Activated CD4-positive, alpha-beta memory T cell treated with anti-CD3 and anti-CD28 coated beads for 36 hours (primary cell): ENCODE measurements at regions not wholly inside any gene's neighbourhood (a gene's known extent, or its start where the extent isn't known, plus 50 kb on each side); places are given as distances from the start of the nearest gene placed in this dataset.
"Not testable (repeated sequence)": the region's sequence is repeated elsewhere in the genome, so short reads cannot be mapped to it uniquely, and the experiment has no call there.

Source experiments
- CTCF ChIA-PET: fragments of 350-600 bp; sonication (Branson Sonifier 250); formaldehyde crosslinking; loops from one replicate; lab custom pipeline; 2021; ENCODE audit warnings: antibody characterized with exemption, inconsistent platforms; lab: Charles Lee
- POLR2A ChIA-PET: fragments of 350-600 bp; sonication (Branson Sonifier 250); formaldehyde crosslinking; loops from one replicate; lab custom pipeline; 2021; ENCODE audit warnings: antibody characterized with exemption; lab: Charles Lee
- DNase-seq: peaks from one replicate; pipeline ENCODE4 v3.0.0-alpha.2; 2020
- H3K27ac Mint-ChIP-seq: one replicate; pipeline ENCODE4 v1.8.0; 2021; ENCODE audit warnings: mixed read lengths
- H3K27me3 Mint-ChIP-seq: one replicate; pipeline ENCODE4 v1.8.0; 2021; ENCODE audit warnings: mixed read lengths
- H3K36me3 Mint-ChIP-seq: one replicate; pipeline ENCODE4 v1.8.0; 2021; ENCODE audit warnings: mixed read lengths
- H3K4me1 Mint-ChIP-seq: one replicate; pipeline ENCODE4 v1.8.0; 2021; ENCODE audit warnings: low read depth, mixed read lengths
- H3K4me3 Mint-ChIP-seq: one replicate; pipeline ENCODE4 v1.8.0; 2021; ENCODE audit warnings: mild to moderate bottlenecking, mixed read lengths
- H3K9me3 Mint-ChIP-seq: one replicate; pipeline ENCODE4 v1.8.0; 2021; ENCODE audit warnings: mixed read lengths
- intact Hi-C: fragments of 100-400 bp; cut with micrococcal nuclease; formaldehyde crosslinking; loops from one replicate; pipeline ENCODE4 v1.15.1; 2023

DNA sequence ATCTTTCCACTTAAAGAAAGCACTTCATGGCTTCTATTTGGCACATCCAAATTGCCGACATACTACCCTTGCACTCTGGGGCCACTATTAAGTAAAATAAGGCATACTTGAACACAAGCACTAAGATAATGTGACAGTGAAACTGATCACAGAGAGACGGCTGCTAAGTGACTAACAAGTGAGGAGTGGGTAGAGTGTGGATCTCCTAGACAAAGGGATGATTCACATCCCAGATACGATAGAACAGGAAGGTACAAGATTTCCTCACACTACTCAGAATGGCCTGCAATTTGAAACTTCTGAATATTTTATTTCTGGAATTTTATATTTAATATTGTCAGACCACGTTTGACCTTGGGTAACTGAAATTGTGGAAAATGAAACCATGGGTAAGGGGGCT, 1721.8 kb upstream of the SPRY2 start:
- H3K27me3 Mint-ChIP-seq = no peaks in the 10 kb centered on the region

DNA sequence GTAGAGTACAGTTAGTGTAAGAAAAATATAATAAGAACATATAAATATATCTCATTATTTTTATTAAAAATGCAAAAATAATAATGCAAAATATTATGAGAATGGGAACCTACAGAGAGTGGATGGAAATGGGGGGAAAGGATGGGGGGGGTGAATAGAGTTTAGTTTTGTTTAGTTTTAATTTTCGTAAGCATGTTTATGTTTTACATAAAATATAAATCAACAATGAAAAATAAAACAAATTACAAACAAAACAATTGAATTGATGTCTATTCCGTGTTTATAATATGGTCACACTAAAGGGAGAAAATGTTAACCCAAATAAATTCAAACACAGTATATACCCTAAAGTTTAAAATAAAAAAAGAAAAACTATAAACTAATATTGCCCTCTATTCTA, 1717.4 kb upstream of the SPRY2 start:
- CTCF ChIA-PET = no interaction called here
- no peak overlapping the region for H3K27ac Mint-ChIP-seq
- POLR2A ChIA-PET = no interaction called here
- intact Hi-C loops = no loop called here
- no peak overlapping the region for H3K4me3 Mint-ChIP-seq
- peaks cover 4% of the 10 kb centered on the region for H3K9me3 Mint-ChIP-seq
- H3K27me3 Mint-ChIP-seq = no peaks in the 10 kb centered on the region
- no peaks in the 10 kb centered on the region for H3K4me1 Mint-ChIP-seq
- H3K36me3 Mint-ChIP-seq = no peaks in the 10 kb centered on the region
- no peak for DNase-seq

More for the DNA sequence above, 1721.8 kb upstream of the SPRY2 start:
- POLR2A ChIA-PET = no interaction called here
- intact Hi-C loops = no loop called here
- H3K36me3 Mint-ChIP-seq = no peaks in the 10 kb centered on the region
- CTCF ChIA-PET = no interaction called here
- DNase-seq = no peak
- peaks cover 10% of the 10 kb centered on the region for H3K9me3 Mint-ChIP-seq
- H3K27ac Mint-ChIP-seq = no peak overlapping the region
- H3K4me3 Mint-ChIP-seq = no peak overlapping the region
- H3K4me1 Mint-ChIP-seq = no peaks in the 10 kb centered on the region

DNA sequence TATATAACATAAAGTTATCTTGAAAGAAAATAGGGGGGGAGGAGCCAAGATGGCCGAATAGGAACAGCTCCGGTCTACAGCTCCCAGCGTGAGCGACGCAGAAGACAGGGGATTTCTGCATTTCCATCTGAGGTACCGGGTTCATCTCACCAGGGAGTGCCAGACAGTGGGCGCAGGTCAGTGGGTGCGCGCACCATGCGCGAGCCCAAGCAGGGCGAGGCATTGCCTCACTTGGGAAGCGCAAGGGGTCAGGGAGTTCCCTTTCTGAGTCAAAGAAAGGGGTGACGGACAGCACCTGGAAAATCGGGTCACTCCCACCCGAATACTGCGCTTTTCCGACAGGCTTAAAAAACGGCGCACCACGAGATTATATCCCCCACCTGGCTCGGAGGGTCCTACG, 1704.4 kb upstream of the SPRY2 start:
- H3K27me3 Mint-ChIP-seq, intact Hi-C loops, H3K4me1 Mint-ChIP-seq, H3K4me3 Mint-ChIP-seq, H3K9me3 Mint-ChIP-seq, CTCF ChIA-PET, H3K36me3 Mint-ChIP-seq, POLR2A ChIA-PET, DNase-seq, H3K27ac Mint-ChIP-seq: not testable (repeated sequence)

DNA sequence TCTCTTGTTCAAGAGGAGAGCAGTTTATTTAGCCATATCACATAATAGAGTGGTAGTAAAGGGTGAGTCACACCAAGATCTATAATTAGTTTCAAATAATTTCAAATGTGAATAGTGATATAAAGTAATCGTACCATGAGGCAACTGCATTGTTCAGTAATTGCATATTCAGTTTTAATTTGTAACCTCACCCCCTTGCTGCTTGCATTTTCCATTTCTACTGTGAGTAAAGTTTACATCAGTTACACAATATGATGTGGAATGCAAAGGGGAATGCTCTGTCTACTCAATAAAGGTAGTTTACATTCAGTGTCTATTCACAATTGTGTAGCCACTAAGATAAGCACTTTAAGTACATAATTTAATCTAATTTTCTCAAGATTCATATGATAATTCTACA, 1695.7 kb upstream of the SPRY2 start:
- no peak overlapping the region for H3K4me3 Mint-ChIP-seq
- CTCF ChIA-PET = no interaction called here
- intact Hi-C loops = no loop called here

DNA sequence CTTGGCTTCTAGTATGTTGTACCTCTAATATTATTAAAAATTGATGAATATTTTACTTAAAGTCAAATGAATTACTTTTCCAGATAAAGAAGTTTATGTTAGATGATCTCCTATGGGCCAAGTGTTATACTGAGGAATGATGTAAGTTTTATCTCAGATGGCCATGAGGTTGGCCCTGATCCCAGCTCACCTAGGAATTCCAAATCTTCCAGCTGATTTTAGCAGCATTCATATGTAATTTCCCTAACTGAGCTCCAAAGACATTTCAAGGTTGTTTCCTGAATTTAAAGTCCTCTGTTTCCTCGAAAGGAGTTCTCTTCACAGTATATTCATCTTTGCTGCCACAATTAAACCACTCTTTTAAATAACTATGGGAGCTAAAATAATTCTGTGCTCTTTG, 1670.4 kb upstream of the SPRY2 start:
- Mint-ChIP-seq H3K4me3 (no peak overlapping the region), H3K36me3 (no peaks in the 10 kb centered on the region), H3K9me3 (peaks cover 5% of the 10 kb centered on the region), H3K4me1 (no peaks in the 10 kb centered on the region), H3K27ac (no peak overlapping the region), H3K27me3 (no peaks in the 10 kb centered on the region)
- intact Hi-C loops = no loop called here
- CTCF ChIA-PET = no interaction called here
- POLR2A ChIA-PET = no interaction called here
- DNase-seq = no peak

More for the DNA sequence above, 1695.7 kb upstream of the SPRY2 start:
- no peak overlapping the region for H3K27ac Mint-ChIP-seq
- no peaks in the 10 kb centered on the region for H3K36me3 Mint-ChIP-seq
- no peaks in the 10 kb centered on the region for H3K27me3 Mint-ChIP-seq
- H3K4me1 Mint-ChIP-seq = no peaks in the 10 kb centered on the region
- H3K9me3 Mint-ChIP-seq = no peaks in the 10 kb centered on the region
- DNase-seq = no peak
- POLR2A ChIA-PET = no interaction called here

DNA sequence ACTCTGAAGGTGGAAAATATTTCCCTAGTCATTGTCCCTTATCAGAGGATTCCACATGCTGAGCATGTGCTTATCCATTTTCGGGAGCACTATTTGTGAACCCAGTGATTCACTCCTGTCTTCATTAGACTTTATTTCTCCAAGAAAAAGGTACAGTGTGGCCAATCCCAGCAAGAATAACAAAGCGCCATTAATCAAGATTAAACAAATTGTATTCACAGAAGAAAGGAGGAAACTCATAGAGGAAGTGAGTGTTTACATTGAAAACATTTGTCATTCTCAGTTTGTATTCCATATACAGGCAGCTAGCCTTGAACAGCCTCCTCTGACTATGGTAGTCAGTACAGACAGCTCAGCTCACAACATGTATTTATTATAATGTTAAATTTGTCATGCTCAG, 1669.9 kb upstream of the SPRY2 start:
- DNase-seq = no peak
- POLR2A ChIA-PET = no interaction called here
- CTCF ChIA-PET = no interaction called here
- Mint-ChIP-seq H3K36me3 (no peaks in the 10 kb centered on the region), H3K4me3 (no peak overlapping the region), H3K9me3 (peaks cover 6% of the 10 kb centered on the region), H3K4me1 (no peaks in the 10 kb centered on the region), H3K27ac (no peak overlapping the region), H3K27me3 (no peaks in the 10 kb centered on the region)
- intact Hi-C loops = no loop called here

DNA sequence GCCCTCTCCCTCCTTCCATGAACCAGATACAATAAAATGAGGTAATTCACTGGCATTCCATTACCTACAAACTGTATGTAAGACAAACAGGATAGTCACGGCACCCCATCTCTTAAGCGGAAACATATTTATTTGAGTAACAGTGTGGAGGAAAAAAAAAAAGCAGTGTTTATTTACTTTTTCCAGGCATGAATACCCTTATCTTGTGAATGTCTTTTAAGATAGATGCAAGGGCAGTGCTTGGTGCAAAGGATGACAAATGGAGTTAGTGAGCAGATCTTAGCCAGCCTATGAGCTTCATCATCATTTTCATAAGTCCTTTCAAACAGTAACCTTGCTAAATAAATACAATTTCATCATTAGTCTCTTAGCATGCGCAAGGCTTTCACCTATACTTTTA, 1661.8 kb upstream of the SPRY2 start:
- H3K9me3 Mint-ChIP-seq = peaks cover 10% of the 10 kb centered on the region
- no peaks in the 10 kb centered on the region for H3K4me1 Mint-ChIP-seq
- DNase-seq = no peak
- no peak overlapping the region for H3K27ac Mint-ChIP-seq
- no peak overlapping the region for H3K4me3 Mint-ChIP-seq
- POLR2A ChIA-PET = no interaction called here
- intact Hi-C loops = no loop called here
- no peaks in the 10 kb centered on the region for H3K27me3 Mint-ChIP-seq
- CTCF ChIA-PET = no interaction called here
- H3K36me3 Mint-ChIP-seq = no peaks in the 10 kb centered on the region

DNA sequence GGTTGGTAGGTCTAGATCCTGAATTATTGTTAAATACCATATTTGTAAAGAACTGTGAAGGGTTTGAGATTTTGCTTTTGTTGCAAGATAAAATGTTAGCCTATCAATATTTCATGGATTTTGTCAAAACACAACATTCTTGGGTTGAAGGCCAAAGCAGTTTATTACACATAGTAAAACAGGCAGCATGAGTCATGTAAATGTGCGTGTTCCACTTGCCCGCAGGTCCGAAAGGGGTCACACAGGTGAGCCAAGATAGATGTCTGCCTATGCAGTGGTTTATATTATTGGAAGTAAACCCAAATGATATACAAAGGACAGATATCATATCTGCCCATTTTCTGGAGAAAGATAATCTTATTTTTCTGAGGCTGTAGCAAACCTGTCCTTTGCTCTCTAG, 1654.4 kb upstream of the SPRY2 start:
- no peaks in the 10 kb centered on the region for H3K36me3 Mint-ChIP-seq
- H3K4me1 Mint-ChIP-seq = no peaks in the 10 kb centered on the region
- intact Hi-C loops = no loop called here
- peaks cover 2% of the 10 kb centered on the region for H3K9me3 Mint-ChIP-seq
- H3K4me3 Mint-ChIP-seq = no peak overlapping the region
- no peak for DNase-seq
- no peaks in the 10 kb centered on the region for H3K27me3 Mint-ChIP-seq
- POLR2A ChIA-PET = no interaction called here
- H3K27ac Mint-ChIP-seq = no peak overlapping the region
- CTCF ChIA-PET = interaction anchor here (0.5 kb wide), 1 partner anchor 373 kb away, joined by 3 read pairs; no protein-coding TSS in a partner anchor

DNA sequence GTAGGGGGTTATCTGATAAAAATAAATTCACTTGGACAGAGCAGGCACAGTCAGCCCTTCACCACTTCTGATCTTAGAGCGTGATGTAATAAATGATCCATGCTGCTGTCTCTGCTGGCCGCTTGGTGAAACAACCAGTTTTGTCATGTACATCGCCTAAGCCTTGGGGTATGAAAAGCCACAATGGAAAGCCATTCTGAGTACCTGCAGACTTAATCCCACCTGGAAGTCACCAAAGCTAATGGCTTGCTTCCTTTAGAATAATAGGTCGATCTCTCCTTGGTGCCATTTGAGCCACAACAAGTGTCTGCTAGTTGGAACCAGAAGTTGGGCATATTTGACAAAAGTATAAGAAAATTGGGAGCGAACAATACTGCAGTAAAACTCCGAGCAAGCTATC, 1649.7 kb upstream of the SPRY2 start:
- H3K9me3 Mint-ChIP-seq = peaks cover 6% of the 10 kb centered on the region
- no peak for DNase-seq
- CTCF ChIA-PET = no interaction called here
- POLR2A ChIA-PET = no interaction called here
- H3K4me3 Mint-ChIP-seq = no peak overlapping the region
- H3K36me3 Mint-ChIP-seq = no peaks in the 10 kb centered on the region
- intact Hi-C loops = no loop called here
- H3K4me1 Mint-ChIP-seq = no peaks in the 10 kb centered on the region
- no peak overlapping the region for H3K27ac Mint-ChIP-seq
- no peaks in the 10 kb centered on the region for H3K27me3 Mint-ChIP-seq

DNA sequence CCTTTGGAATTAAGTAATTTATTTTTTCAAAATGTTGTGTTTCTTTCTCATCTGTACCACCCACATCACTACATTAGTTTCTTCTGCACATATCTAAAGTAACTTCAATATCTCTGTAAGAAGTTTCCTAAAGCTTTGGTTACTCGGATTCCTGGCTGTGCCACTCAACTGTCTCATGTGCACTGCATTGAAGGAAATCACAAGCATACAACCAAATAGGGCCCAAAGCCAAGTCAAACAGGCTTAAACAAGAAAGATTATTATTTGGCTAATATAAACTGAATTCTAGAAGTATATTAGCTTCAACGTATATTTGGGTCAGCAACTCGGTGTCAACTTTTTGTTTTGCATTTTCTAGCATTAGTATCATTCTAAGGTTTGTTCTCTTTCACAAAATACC, 1647.6 kb upstream of the SPRY2 start:
- Mint-ChIP-seq H3K4me3 (no peak overlapping the region), H3K27me3 (no peaks in the 10 kb centered on the region), H3K9me3 (peaks cover 11% of the 10 kb centered on the region), H3K4me1 (no peaks in the 10 kb centered on the region), H3K36me3 (no peaks in the 10 kb centered on the region), H3K27ac (no peak overlapping the region)
- POLR2A ChIA-PET = no interaction called here
- no peak for DNase-seq
- CTCF ChIA-PET = no interaction called here
- intact Hi-C loops = no loop called here

DNA sequence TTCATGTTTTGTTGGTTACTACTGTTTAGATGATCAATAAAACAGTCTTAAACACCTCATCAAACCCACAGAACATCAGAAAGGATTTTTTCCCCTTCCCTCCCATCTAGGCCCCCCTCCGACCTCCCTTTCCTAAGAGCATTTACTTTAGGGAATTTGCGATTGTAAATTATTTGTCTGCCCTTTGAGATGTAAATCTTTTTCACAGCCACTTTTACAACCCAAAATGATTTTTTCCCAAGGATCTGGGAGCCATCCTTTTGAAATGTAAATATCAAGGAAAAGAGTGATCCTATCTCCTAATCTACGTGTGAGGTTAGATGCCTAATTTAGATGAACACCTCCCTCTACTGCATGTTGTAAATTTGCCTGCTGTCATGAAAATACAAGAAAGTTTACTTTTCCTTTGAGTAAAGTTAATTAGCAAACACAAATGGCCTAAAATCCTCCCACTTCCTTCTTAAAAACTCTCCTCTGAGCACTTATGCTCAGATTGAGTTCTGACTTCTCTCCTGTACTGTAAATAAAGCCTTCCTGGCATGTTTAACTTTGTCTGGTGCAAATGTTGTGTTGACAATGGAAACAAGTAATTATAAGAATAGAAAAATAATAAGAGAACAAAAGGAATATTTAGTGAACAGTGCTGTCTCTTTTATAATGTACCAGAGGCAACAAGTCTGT, 1646.9 kb upstream of the SPRY2 start:
- H3K4me3 Mint-ChIP-seq = no peak overlapping the region
- ChIA-PET CTCF (interaction anchor here (1.2 kb wide), 1 partner anchor 12 kb away, joined by 3 read pairs; no protein-coding TSS in a partner anchor), POLR2A (no interaction called here)
- no peaks in the 10 kb centered on the region for H3K4me1 Mint-ChIP-seq
- H3K9me3 Mint-ChIP-seq = peaks cover 17% of the 10 kb centered on the region
- H3K27me3 Mint-ChIP-seq = no peaks in the 10 kb centered on the region
- no peaks in the 10 kb centered on the region for H3K36me3 Mint-ChIP-seq
- no peak overlapping the region for H3K27ac Mint-ChIP-seq
- DNase-seq = no peak
- intact Hi-C loops = no loop called here

DNA sequence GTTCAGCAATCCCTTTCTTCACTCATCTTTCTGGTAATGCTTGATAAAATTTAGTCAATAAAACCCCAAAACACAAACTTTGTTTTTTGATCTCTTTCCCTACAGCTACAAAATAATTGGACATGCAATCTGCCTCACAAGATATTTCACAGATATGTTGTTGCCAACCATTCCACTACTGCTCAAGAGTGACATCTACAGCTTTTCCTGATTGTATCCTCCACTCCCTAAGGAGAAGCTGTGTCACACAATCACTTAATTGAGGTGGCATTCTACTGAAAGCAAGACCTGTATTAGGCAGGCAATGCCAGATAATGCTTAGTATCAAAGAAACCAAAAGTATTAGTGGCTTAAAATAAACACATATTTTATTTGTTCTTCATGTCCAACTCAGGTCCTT, 1646.2 kb upstream of the SPRY2 start:
- no peaks in the 10 kb centered on the region for H3K36me3 Mint-ChIP-seq
- H3K4me3 Mint-ChIP-seq = no peak overlapping the region
- H3K4me1 Mint-ChIP-seq = no peaks in the 10 kb centered on the region
- no peak overlapping the region for H3K27ac Mint-ChIP-seq
- ChIA-PET CTCF (interaction anchor here (1.2 kb wide), 1 partner anchor 12 kb away, joined by 3 read pairs; no protein-coding TSS in a partner anchor), POLR2A (no interaction called here)
- DNase-seq = no peak
- intact Hi-C loops = no loop called here
- peaks cover 19% of the 10 kb centered on the region for H3K9me3 Mint-ChIP-seq
- H3K27me3 Mint-ChIP-seq = no peaks in the 10 kb centered on the region

DNA sequence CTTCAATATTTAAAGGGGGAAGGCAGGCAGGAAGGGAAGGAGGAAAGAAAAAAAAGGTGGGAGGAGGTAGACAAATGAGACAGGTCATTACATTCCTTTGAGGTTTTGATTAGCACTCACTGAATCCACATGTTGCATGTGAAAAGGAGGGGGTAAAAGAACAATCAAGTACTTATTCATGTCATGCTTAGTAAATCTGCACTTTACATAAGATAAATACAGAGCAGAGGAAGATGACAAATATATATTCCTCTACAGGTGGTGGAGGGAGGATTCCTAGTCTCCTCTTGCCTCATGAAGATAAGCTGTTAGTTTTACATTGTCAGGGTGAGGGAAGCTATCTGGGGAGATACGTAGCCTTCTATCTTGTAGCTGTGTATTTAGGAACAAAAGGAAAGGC, 1645.4 kb upstream of the SPRY2 start:
- H3K4me3 Mint-ChIP-seq = no peak overlapping the region
- no peaks in the 10 kb centered on the region for H3K27me3 Mint-ChIP-seq
- ChIA-PET POLR2A (no interaction called here), CTCF (no interaction called here)
- no peaks in the 10 kb centered on the region for H3K4me1 Mint-ChIP-seq
- H3K9me3 Mint-ChIP-seq = peaks cover 24% of the 10 kb centered on the region
- no peak for DNase-seq
- intact Hi-C loops = no loop called here
- no peaks in the 10 kb centered on the region for H3K36me3 Mint-ChIP-seq
- no peak overlapping the region for H3K27ac Mint-ChIP-seq
